ENCODE measurements at regions not wholly inside any gene's neighbourhood (a gene's known extent, or its start where the extent isn't known, plus 50 kb on each side); places are given as distances from the start of the nearest gene placed in this dataset.

DNA sequence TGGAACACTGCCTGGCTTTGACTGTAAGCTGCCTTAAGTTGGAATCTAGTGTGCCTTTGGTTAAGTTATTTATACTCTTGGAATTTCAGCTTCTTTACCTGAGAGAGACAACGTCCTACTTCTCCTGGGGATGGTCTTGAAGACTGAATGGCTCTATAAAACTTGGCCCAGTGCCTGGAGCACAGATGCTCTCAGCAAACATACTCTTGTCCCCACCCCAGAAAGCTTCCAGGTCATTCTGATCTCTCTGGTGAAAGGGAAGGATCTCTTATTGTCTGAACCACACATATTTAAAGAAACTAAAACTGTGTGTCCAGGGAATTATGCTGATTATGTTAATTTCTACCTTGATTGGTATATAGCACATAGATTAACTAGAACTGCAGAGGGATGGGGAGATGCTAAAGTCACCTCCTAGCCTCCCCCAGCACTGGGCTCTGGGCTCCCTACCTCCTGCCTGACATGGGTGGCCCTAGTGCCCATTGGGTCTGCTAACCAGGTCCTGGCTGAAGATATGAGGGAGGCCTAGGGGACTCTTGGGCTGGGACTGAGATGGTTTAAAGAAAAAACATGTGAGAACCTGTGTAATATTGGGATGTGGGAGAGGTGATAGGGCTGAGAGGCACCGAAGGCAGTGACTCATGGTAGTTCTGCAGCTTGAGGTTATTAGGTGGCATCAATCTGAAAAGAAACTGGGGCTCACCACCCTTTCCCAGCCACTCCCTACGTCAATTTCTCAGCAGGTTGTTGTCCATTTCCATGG lies 171.0 kb downstream of the RPLP1 start:
- POLR2A ChIA-PET (ENCODE audit: unreplicated experiment), result interaction anchor here (0.6 to 0.7 kb wide), 2 partner anchors 71 to 919 kb away, joined by 3 to 5 read pairs; no protein-coding TSS in a partner anchor
- Histone ChIP-seq H3K4me1 (replicated peaks; ENCODE audit: insufficient read depth) (peaks cover 11% of the 10 kb centered on the region), H3K27ac (peak overlapping the region; percentile 9; the same call in 1 of the 2 replicates), H3K27me3 (ENCODE audit: insufficient read depth, low read depth) (no peaks in the 10 kb centered on the region), H3K36me3 (ENCODE audit: low read depth) (no peaks in the 10 kb centered on the region), H3K9me2 (ENCODE audit: insufficient read depth) (no peaks in the 10 kb centered on the region), H3K79me2 (ENCODE audit: low read depth) (no peaks in the 10 kb centered on the region), H2AFZ (no peak overlapping the region), H3K4me2 (no peak overlapping the region), H4K20me1 (ENCODE audit: insufficient read depth) (no peaks in the 10 kb centered on the region), H3F3A (ENCODE audit: insufficient read depth, low read depth) (no peaks in the 10 kb centered on the region), H3K9me3 (ENCODE audit: insufficient read depth, low read depth) (no peaks in the 10 kb centered on the region), H3K4me3 (no peak overlapping the region)
- no peak for TF ChIP-seq EZH2 (IDR thresholded peaks at IDR 0.05; ENCODE audit: low read depth)
- TF ChIP-seq, protein P1, sequence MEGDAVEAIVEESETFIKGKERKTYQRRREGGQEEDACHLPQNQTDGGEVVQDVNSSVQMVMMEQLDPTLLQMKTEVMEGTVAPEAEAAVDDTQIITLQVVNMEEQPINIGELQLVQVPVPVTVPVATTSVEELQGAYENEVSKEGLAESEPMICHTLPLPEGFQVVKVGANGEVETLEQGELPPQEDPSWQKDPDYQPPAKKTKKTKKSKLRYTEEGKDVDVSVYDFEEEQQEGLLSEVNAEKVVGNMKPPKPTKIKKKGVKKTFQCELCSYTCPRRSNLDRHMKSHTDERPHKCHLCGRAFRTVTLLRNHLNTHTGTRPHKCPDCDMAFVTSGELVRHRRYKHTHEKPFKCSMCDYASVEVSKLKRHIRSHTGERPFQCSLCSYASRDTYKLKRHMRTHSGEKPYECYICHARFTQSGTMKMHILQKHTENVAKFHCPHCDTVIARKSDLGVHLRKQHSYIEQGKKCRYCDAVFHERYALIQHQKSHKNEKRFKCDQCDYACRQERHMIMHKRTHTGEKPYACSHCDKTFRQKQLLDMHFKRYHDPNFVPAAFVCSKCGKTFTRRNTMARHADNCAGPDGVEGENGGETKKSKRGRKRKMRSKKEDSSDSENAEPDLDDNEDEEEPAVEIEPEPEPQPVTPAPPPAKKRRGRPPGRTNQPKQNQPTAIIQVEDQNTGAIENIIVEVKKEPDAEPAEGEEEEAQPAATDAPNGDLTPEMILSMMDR (conservative IDR thresholded peaks at IDR 0.05), result no peak
- CTCF ChIA-PET, result no interaction called here
- no peak for DNase-seq
- no TSS peak for BruUV-seq (replicated peaks)
- intact Hi-C loops (cut with micrococcal nuclease; ENCODE audit: unreplicated experiment), result no loop called here

DNA sequence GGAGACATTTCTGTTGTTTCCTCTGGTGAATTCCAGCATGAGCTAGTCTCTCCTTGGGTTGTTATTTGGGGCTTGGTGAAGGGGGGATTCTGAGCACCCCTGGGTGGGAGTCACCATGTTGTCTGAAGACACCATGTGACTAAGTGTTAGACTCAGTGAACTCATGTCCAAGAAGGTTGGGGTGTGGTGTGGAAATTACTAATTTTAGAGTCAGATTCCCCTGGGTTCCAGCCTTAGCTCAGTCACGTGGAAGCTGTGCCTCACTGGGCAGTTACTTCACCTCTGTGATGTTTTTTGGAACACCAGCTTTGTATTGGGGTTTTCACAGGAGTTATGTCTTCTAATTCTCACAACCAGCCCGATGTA lies 171.5 kb downstream of the RPLP1 start:
- POLR2A ChIA-PET (ENCODE audit: unreplicated experiment), result interaction anchor here (0.6 to 0.7 kb wide), 2 partner anchors 71 to 920 kb away, joined by 3 to 5 read pairs; no protein-coding TSS in a partner anchor
- no peak overlapping the region for H2AFZ ChIP-seq
- CTCF ChIA-PET, result no interaction called here
- no peaks in the 10 kb centered on the region for H3F3A ChIP-seq (ENCODE audit: insufficient read depth, low read depth)
- no TSS peak for BruUV-seq (replicated peaks)
- peaks cover 11% of the 10 kb centered on the region for H3K4me1 ChIP-seq (replicated peaks; ENCODE audit: insufficient read depth)
- DNase-seq, result no peak
- no peak overlapping the region for H3K4me3 ChIP-seq
- no peaks in the 10 kb centered on the region for H3K79me2 ChIP-seq (ENCODE audit: low read depth)
- TF ChIP-seq, protein P1 (conservative IDR thresholded peaks at IDR 0.05), result no peak
- TF ChIP-seq EZH2 (IDR thresholded peaks at IDR 0.05; ENCODE audit: low read depth), result no peak
- H3K4me2 ChIP-seq, result no peak overlapping the region
- peak overlapping the region; percentile 9; the same call in 1 of the 2 replicates for H3K27ac ChIP-seq
- intact Hi-C loops (cut with micrococcal nuclease; ENCODE audit: unreplicated experiment), result no loop called here
- H3K36me3 ChIP-seq (ENCODE audit: low read depth), result no peaks in the 10 kb centered on the region
- no peaks in the 10 kb centered on the region for H3K27me3 ChIP-seq (ENCODE audit: insufficient read depth, low read depth)
- H3K9me3 ChIP-seq (ENCODE audit: insufficient read depth, low read depth), result no peaks in the 10 kb centered on the region
- no peaks in the 10 kb centered on the region for H3K9me2 ChIP-seq (ENCODE audit: insufficient read depth)
- no peaks in the 10 kb centered on the region for H4K20me1 ChIP-seq (ENCODE audit: insufficient read depth)

DNA sequence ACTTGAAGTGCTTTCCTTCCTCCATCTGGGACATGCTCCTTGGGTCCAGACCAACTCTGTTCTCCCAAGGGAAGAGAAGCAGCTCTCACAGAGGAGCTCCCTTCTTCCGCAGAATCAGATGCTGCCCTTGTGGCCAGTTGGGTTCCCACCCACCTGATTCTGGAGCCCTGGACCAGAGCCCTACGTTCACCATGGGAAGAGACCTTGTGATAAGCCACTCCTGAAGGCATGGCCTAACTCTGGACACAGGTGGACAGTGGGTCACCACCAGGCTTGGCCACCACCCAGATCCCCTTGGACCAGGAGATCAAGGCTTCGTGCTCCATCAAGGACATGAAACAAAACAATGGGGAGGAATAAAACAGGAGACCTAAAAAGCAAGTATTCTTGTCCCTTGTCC lies 172.2 kb downstream of the RPLP1 start:
- Histone ChIP-seq H4K20me1 (ENCODE audit: insufficient read depth) (no peaks in the 10 kb centered on the region), H3F3A (ENCODE audit: insufficient read depth, low read depth) (no peaks in the 10 kb centered on the region), H3K27me3 (ENCODE audit: insufficient read depth, low read depth) (no peaks in the 10 kb centered on the region), H3K36me3 (ENCODE audit: low read depth) (no peaks in the 10 kb centered on the region), H3K9me3 (ENCODE audit: insufficient read depth, low read depth) (no peaks in the 10 kb centered on the region), H2AFZ (no peak overlapping the region), H3K4me2 (no peak overlapping the region), H3K4me3 (no peak overlapping the region), H3K79me2 (ENCODE audit: low read depth) (no peaks in the 10 kb centered on the region), H3K27ac (no peak overlapping the region), H3K4me1 (replicated peaks; ENCODE audit: insufficient read depth) (peaks cover 11% of the 10 kb centered on the region), H3K9me2 (ENCODE audit: insufficient read depth) (no peaks in the 10 kb centered on the region)
- no TSS peak for BruUV-seq (replicated peaks)
- TF ChIP-seq, protein P1 (conservative IDR thresholded peaks at IDR 0.05), result no peak
- TF ChIP-seq EZH2 (IDR thresholded peaks at IDR 0.05; ENCODE audit: low read depth), result no peak
- no peak for DNase-seq
- POLR2A ChIA-PET (ENCODE audit: unreplicated experiment), result no interaction called here
- intact Hi-C loops (cut with micrococcal nuclease; ENCODE audit: unreplicated experiment), result no loop called here
- CTCF ChIA-PET, result no interaction called here

Measured in PC-9 (cell line).